Glutamatergic neuron (in vitro differentiated cells): ENCODE measurements at regions not wholly inside any gene's neighbourhood (a gene's known extent, or its start where the extent isn't known, plus 50 kb on each side); places are given as distances from the start of the nearest gene placed in this dataset.
A peak's percentile ranks its signal among the peaks of the same experiment; 100 is the strongest.
"Not testable (repeated sequence)": the region's sequence is repeated elsewhere in the genome, so short reads cannot be mapped to it uniquely, and the experiment has no call there.

Experiments
- DNase-seq: peaks from one replicate; pipeline ENCODE4 v3.0.0; 2022
- H3K27ac Mint-ChIP-seq: one replicate; pipeline ENCODE4 v1.8.0; 2020; ENCODE audit warnings: mild to moderate bottlenecking, mixed read lengths, inconsistent platforms; ENCODE audit not compliant: unreplicated experiment
- H3K27me3 Mint-ChIP-seq: one replicate; pipeline ENCODE4 v1.8.0; 2020; ENCODE audit warnings: mild to moderate bottlenecking, moderate library complexity, mixed read lengths, inconsistent platforms; ENCODE audit not compliant: unreplicated experiment
- H3K36me3 Mint-ChIP-seq: one replicate; pipeline ENCODE4 v1.8.0; 2020; ENCODE audit warnings: mild to moderate bottlenecking, mixed read lengths, inconsistent platforms; ENCODE audit not compliant: unreplicated experiment
- H3K4me1 Mint-ChIP-seq: one replicate; pipeline ENCODE4 v1.8.0; 2020; ENCODE audit warnings: mild to moderate bottlenecking, low read depth, mixed read lengths, inconsistent platforms; ENCODE audit not compliant: unreplicated experiment
- H3K4me3 Mint-ChIP-seq: one replicate; pipeline ENCODE4 v1.8.0; 2020; ENCODE audit warnings: mild to moderate bottlenecking, mixed read lengths, inconsistent platforms; ENCODE audit not compliant: unreplicated experiment
- H3K9me3 Mint-ChIP-seq: one replicate; pipeline ENCODE4 v1.8.0; 2020; ENCODE audit warnings: mild to moderate bottlenecking, moderate library complexity, mixed read lengths, inconsistent platforms; ENCODE audit not compliant: unreplicated experiment
- TF ChIP-seq, protein P1 (sequence below): fragments of 200-600 bp; sonication (generic); IDR thresholded peaks from one replicate; pipeline ENCODE4 v1.5.0; 2021; ENCODE audit not compliant: partially characterized antibody, unreplicated experiment

- Mint-ChIP-seq H3K27ac (no peak overlapping the region), H3K4me1 (peaks cover 3% of the 10 kb centered on the region)
Observed at GRCh38 chr7:109893231-109893630, 1197.7 kb upstream of the LRRN3 start.

GRCh38 chr7:109895536-109895935 lies 1195.4 kb upstream of the LRRN3 start:
- H3K27ac Mint-ChIP-seq: peak overlapping the region; percentile 16
- H3K9me3 Mint-ChIP-seq: no peaks in the 10 kb centered on the region
- TF ChIP-seq, protein P1, sequence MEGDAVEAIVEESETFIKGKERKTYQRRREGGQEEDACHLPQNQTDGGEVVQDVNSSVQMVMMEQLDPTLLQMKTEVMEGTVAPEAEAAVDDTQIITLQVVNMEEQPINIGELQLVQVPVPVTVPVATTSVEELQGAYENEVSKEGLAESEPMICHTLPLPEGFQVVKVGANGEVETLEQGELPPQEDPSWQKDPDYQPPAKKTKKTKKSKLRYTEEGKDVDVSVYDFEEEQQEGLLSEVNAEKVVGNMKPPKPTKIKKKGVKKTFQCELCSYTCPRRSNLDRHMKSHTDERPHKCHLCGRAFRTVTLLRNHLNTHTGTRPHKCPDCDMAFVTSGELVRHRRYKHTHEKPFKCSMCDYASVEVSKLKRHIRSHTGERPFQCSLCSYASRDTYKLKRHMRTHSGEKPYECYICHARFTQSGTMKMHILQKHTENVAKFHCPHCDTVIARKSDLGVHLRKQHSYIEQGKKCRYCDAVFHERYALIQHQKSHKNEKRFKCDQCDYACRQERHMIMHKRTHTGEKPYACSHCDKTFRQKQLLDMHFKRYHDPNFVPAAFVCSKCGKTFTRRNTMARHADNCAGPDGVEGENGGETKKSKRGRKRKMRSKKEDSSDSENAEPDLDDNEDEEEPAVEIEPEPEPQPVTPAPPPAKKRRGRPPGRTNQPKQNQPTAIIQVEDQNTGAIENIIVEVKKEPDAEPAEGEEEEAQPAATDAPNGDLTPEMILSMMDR: no peak
- no peaks in the 10 kb centered on the region for H3K36me3 Mint-ChIP-seq
- H3K4me3 Mint-ChIP-seq: no peak overlapping the region
- no peak for DNase-seq
- peaks cover 9% of the 10 kb centered on the region for H3K4me1 Mint-ChIP-seq
- no peaks in the 10 kb centered on the region for H3K27me3 Mint-ChIP-seq

More at GRCh38 chr7:109893231-109893630, 1197.7 kb upstream of the LRRN3 start:
- no peaks in the 10 kb centered on the region for H3K27me3 Mint-ChIP-seq
- H3K9me3 Mint-ChIP-seq: no peaks in the 10 kb centered on the region
- TF ChIP-seq, protein P1: no peak
- no peak for DNase-seq
- H3K36me3 Mint-ChIP-seq: no peaks in the 10 kb centered on the region
- no peak overlapping the region for H3K4me3 Mint-ChIP-seq

DNA sequence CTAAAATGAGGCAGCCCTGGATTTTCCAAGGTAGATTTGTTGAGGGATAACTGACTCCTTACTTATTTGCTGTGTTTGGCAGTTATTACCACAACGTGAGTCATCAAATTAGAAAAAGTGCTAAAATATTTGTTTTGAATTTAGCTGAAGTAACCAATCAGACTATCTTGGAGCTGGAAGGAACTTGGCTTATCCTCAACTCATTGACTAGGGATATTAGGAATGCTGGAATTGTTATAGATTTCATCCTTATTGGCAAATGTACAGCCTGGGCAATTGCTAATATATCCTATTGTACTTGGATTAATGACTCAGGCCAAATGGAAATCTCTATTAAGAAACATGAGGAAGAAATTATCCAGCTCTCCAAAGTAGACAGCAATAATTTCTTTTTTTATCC lies 1189.0 kb upstream of the LRRN3 start:
- Mint-ChIP-seq H3K27ac (no peak overlapping the region), H3K27me3 (no peaks in the 10 kb centered on the region), H3K9me3 (peaks cover 3% of the 10 kb centered on the region), H3K4me1 (peaks cover 6% of the 10 kb centered on the region), H3K36me3 (no peaks in the 10 kb centered on the region), H3K4me3 (no peak overlapping the region)
- TF ChIP-seq, protein P1: no peak
- DNase-seq: no peak

DNA sequence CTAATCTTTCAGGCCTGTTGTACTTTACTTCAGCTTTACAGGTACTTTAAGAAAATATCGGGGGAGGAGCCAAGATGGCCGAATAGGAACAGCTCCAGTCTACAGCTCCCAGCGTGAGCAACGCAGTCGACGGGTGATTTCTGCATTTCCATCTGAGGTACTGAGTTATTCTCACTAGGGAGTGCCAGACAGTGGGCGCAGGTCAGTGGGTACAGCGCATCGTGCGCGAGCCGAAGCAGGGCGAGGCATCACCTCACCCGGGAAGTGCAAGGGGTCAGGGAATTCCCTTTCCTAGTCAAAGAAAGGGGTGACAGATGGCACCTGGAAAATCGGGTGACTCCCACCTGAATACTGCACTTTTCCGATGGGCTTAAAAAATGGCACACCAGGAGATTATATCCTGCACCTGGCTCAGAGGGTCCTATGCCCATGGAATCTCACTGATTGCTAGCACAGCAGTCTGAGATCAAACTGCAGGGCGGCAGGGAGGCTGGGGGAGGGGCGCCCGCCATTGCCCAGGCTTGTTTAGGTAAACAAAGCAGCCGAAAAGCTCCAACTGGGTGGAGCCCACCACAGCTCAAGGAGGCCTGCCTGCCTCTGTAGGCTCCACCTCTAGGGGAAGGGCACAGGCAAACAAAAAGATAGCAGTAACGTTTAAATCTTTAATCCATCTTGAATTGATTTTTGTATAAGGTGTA lies 1185.4 kb upstream of the LRRN3 start:
- not testable (repeated sequence) for H3K27ac Mint-ChIP-seq

DNA sequence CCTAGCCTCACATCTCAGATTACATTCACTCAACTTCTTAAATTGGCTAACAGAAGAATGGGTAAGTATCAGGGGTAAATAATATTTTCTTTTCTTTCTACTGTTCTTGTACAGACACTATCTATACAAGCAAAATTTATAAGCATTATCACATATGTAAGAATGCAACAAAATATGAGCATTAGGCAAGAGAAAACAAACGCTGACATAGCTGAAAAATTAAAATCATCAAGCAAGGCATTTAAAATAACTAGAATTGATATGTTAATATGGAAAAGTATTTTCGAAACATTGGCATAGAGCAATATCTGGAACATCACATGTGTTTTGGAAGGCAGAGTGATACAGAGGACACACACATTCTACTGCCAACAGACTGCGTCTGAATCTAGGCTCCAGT lies 1175.3 kb upstream of the LRRN3 start:
- no peaks in the 10 kb centered on the region for H3K36me3 Mint-ChIP-seq
- no peaks in the 10 kb centered on the region for H3K4me1 Mint-ChIP-seq
- no peaks in the 10 kb centered on the region for H3K27me3 Mint-ChIP-seq
- TF ChIP-seq, protein P1: no peak
- H3K27ac Mint-ChIP-seq: no peak overlapping the region
- H3K4me3 Mint-ChIP-seq: no peak overlapping the region
- no peaks in the 10 kb centered on the region for H3K9me3 Mint-ChIP-seq
- DNase-seq: no peak

More for the DNA sequence above, 1185.4 kb upstream of the LRRN3 start:
- H3K9me3 Mint-ChIP-seq, H3K4me1 Mint-ChIP-seq, H3K27me3 Mint-ChIP-seq, H3K36me3 Mint-ChIP-seq, H3K4me3 Mint-ChIP-seq, DNase-seq: not testable (repeated sequence)
